HEK293 (cell line): ENCODE measurements at regions not wholly inside any gene's neighbourhood (a gene's known extent, or its start where the extent isn't known, plus 50 kb on each side); places are given as distances from the start of the nearest gene placed in this dataset.

Experiments
- ELK4 ChIP-seq: IDR thresholded peaks from 2 replicates; pipeline ENCODE4 v1.6.1; 2011; ENCODE audit warnings: mild to moderate bottlenecking, low read depth, low read length, borderline replicate concordance
- PRDM1 ChIP-seq: fragments of 450-650 bp; formaldehyde crosslinking; IDR thresholded peaks from 2 replicates; pipeline ENCODE4; 2016; ENCODE audit warnings: missing biosample characterization, missing genetic modification characterization
- SALL2 ChIP-seq: fragments of 450-650 bp; formaldehyde crosslinking; IDR thresholded peaks from 2 replicates; pipeline ENCODE4 v1.5.0; 2017; ENCODE audit warnings: missing biosample characterization, mild to moderate bottlenecking, missing genetic modification characterization, borderline replicate concordance
- TCF7L2 ChIP-seq: IDR thresholded peaks from 2 replicates; pipeline ENCODE4 v1.6.1; 2011; ENCODE audit warnings: low read depth, mild to moderate bottlenecking, inconsistent platforms, low read length, moderate library complexity, borderline replicate concordance
- WT1 ChIP-seq: fragments of 450-650 bp; formaldehyde crosslinking; IDR thresholded peaks from 2 replicates; pipeline ENCODE4 v1.5.1; 2016; ENCODE audit warnings: missing biosample characterization, missing genetic modification characterization
- ZNF423 ChIP-seq: fragments of 450-650 bp; formaldehyde crosslinking; IDR thresholded peaks from 2 replicates; pipeline ENCODE4 v1.5.1; 2016; ENCODE audit warnings: missing biosample characterization, missing genetic modification characterization
- ZNF660 ChIP-seq: fragments of 450-650 bp; IDR thresholded peaks from 2 replicates; pipeline ENCODE4 v1.5.1; 2018; ENCODE audit warnings: missing biosample characterization, mild to moderate bottlenecking, missing genetic modification characterization
- ZNF830 ChIP-seq: fragments of 450-650 bp; IDR thresholded peaks from 2 replicates; pipeline ENCODE4 v1.5.0; 2018; ENCODE audit warnings: missing biosample characterization, missing genetic modification characterization, low read depth, mild to moderate bottlenecking, moderate library complexity
- TF ChIP-seq, protein P1 (sequence below): fragments of 450-650 bp; formaldehyde crosslinking; IDR thresholded peaks from 2 replicates; pipeline ENCODE4 v1.5.1; 2016; ENCODE audit warnings: missing biosample characterization, missing genetic modification characterization
- TF ChIP-seq, protein P2 (sequence below): fragments of 450-650 bp; formaldehyde crosslinking; IDR thresholded peaks from 2 replicates; pipeline ENCODE4 v1.5.1; 2016; ENCODE audit warnings: missing biosample characterization, missing genetic modification characterization

DNA sequence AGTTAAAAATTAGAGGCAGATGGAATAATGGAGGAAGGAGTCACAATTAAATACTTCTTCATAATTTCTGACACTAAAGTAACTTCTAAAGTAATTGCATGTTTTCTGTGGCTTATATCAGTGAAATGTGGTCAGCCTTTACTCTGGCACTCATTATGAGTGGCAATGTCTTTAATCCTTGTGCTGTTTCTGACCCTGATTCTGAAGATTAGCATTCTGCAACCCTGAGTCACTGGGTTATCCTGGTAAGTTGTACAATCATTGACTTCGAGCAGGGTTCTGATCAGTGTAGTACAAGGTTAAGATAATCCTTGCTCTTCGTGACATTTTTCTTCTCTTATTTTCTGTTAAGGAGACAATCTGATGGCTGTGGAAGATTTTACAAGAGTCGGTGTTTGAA lies 379.4 kb upstream of the RORB start:
- TF ChIP-seq, protein P1, sequence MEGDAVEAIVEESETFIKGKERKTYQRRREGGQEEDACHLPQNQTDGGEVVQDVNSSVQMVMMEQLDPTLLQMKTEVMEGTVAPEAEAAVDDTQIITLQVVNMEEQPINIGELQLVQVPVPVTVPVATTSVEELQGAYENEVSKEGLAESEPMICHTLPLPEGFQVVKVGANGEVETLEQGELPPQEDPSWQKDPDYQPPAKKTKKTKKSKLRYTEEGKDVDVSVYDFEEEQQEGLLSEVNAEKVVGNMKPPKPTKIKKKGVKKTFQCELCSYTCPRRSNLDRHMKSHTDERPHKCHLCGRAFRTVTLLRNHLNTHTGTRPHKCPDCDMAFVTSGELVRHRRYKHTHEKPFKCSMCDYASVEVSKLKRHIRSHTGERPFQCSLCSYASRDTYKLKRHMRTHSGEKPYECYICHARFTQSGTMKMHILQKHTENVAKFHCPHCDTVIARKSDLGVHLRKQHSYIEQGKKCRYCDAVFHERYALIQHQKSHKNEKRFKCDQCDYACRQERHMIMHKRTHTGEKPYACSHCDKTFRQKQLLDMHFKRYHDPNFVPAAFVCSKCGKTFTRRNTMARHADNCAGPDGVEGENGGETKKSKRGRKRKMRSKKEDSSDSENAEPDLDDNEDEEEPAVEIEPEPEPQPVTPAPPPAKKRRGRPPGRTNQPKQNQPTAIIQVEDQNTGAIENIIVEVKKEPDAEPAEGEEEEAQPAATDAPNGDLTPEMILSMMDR, result no peak
- TF ChIP-seq ZNF830 (tag by site-specific recombination) (no peak), ZNF423 (tag by site-specific recombination) (no peak), TCF7L2 (no peak), SALL2 (tag by site-specific recombination) (no peak), WT1 (no peak), ZNF660 (tag by site-specific recombination) (no peak), ELK4 (no peak), PRDM1 (tag by site-specific recombination) (no peak)
- TF ChIP-seq, protein P2, sequence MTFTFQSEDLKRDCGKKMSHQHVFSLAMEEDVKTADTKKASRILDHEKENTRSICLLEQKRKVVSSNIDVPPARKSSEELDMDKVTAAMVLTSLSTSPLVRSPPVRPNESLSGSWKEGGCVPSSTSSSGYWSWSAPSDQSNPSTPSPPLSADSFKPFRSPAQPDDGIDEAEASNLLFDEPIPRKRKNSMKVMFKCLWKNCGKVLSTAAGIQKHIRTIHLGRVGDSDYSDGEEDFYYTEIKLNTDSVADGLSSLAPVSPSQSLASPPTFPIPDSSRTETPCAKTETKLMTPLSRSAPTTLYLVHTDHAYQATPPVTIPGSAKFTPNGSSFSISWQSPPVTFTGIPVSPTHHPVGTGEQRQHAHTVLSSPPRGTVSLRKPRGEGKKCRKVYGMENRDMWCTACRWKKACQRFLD (tag by site-specific recombination), result no peak
